DOHH2 (cell line): ENCODE measurements at regions not wholly inside any gene's neighbourhood (a gene's known extent, or its start where the extent isn't known, plus 50 kb on each side); places are given as distances from the start of the nearest gene placed in this dataset.
"Not testable (repeated sequence)": the region's sequence is repeated elsewhere in the genome, so short reads cannot be mapped to it uniquely, and the experiment has no call there.

ENCODE experiments used
- H3F3A ChIP-seq: fragments of 200-600 bp; sonication (generic), shearing (Covaris generic); 2 replicates; pipeline ENCODE4 v1.6.0; 2016; ENCODE audit warnings: antibody characterized with exemption, mild to moderate bottlenecking; ENCODE audit not compliant: control insufficient read depth, insufficient read depth
- H3K27ac ChIP-seq: fragments of 200-600 bp; sonication (generic); 2 replicates; pipeline ENCODE4 v1.5.1; 2014; ENCODE audit warnings: low read depth, mild to moderate bottlenecking, low read length, moderate library complexity
- H3K27me3 ChIP-seq: fragments of 200-600 bp; sonication (generic); 2 replicates; pipeline ENCODE4 v1.6.1; 2014; ENCODE audit warnings: mild to moderate bottlenecking, low read length, mixed read lengths; ENCODE audit not compliant: control insufficient read depth
- H3K36me3 ChIP-seq: fragments of 200-600 bp; sonication (generic); 2 replicates; pipeline ENCODE4 v1.6.1; 2014; ENCODE audit warnings: mild to moderate bottlenecking, low read length, moderate library complexity, mixed read lengths; ENCODE audit not compliant: control insufficient read depth
- H3K4me1 ChIP-seq: fragments of 200-600 bp; sonication (generic); 2 replicates; pipeline ENCODE4 v1.6.1; 2014; ENCODE audit warnings: mild to moderate bottlenecking, low read length, mixed read lengths; ENCODE audit not compliant: control insufficient read depth
- H3K4me2 ChIP-seq: fragments of 200-600 bp; sonication (generic); 2 replicates; pipeline ENCODE4 v1.6.0; 2014; ENCODE audit warnings: mild to moderate bottlenecking, low read length, moderate library complexity
- H3K4me3 ChIP-seq: fragments of 200-600 bp; sonication (generic); 2 replicates; pipeline ENCODE4 v1.5.1; 2014; ENCODE audit warnings: mild to moderate bottlenecking, low read length, mixed read lengths
- H3K79me2 ChIP-seq: fragments of 200-600 bp; sonication (generic); 2 replicates; pipeline ENCODE4 v1.6.1; 2014; ENCODE audit warnings: mild to moderate bottlenecking, low read length, mixed read lengths; ENCODE audit not compliant: control insufficient read depth
- H3K9me2 ChIP-seq: fragments of 200-600 bp; sonication (generic); replicated peaks from 2 replicates; pipeline ENCODE4 v1.6.1; 2014; ENCODE audit warnings: mild to moderate bottlenecking, low read length, mixed read lengths; ENCODE audit not compliant: control insufficient read depth
- H3K9me3 ChIP-seq: fragments of 200-600 bp; sonication (generic); 2 replicates; pipeline ENCODE4 v1.6.1; 2014; ENCODE audit warnings: antibody characterized with exemption, low read length, mixed read lengths; ENCODE audit not compliant: control insufficient read depth, insufficient read depth
- H4K20me1 ChIP-seq: fragments of 200-600 bp; sonication (generic); 2 replicates; pipeline ENCODE4 v1.6.0; 2014; ENCODE audit warnings: low read depth, mild to moderate bottlenecking, antibody characterized with exemption, low read length, moderate library complexity; ENCODE audit not compliant: control insufficient read depth, insufficient read depth

DNA sequence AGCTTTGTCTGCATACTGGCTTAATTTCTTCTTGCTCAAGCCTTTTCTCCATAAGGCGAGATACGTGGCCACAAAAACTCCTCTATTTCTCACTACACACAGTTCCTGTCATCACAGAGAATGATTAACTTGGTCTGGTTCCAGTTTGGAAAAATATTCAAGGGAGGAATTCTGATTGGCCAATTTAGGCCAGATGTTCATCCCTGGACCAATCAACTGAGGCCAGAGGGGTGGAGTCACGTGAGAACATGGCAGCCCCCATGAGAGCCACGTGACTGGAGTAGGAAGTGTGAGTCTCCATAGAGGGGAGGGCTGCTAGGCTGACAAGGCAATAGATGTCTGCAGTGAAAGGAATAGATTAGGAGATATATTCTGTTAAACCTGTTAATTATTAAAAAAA lies 200.0 kb downstream of the OTOP1 start:
- not testable (repeated sequence) for H3K27me3 ChIP-seq, H4K20me1 ChIP-seq, H3K4me2 ChIP-seq, H3K27ac ChIP-seq, H3K4me1 ChIP-seq, H3K4me3 ChIP-seq, H3K9me2 ChIP-seq, H3F3A ChIP-seq, H3K36me3 ChIP-seq, H3K79me2 ChIP-seq, H3K9me3 ChIP-seq

DNA sequence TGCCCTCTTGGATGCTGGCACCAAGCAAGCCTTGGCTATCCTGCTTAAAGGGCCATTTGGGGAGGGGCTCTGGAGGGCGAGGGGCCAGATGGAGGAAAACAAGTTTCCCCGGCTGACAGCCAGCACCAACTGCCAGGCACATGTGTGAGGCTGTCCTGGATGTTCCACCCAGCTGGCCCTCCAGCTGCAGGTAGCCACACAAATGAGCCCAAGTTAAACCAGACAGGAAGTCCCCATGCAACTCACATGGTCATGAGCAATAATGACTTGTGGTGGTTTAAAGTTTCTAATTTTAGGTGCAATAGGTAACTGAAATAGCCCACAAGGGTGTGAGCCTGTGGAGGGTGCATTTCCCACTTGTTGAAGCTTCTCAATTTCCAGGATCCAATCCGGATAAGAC lies 198.0 kb downstream of the OTOP1 start:
- not testable (repeated sequence) for H3K27ac ChIP-seq, H3K79me2 ChIP-seq, H3K9me2 ChIP-seq, H3K9me3 ChIP-seq, H3K36me3 ChIP-seq, H3K4me2 ChIP-seq, H3K4me1 ChIP-seq, H3F3A ChIP-seq, H3K27me3 ChIP-seq, H3K4me3 ChIP-seq, H4K20me1 ChIP-seq

DNA sequence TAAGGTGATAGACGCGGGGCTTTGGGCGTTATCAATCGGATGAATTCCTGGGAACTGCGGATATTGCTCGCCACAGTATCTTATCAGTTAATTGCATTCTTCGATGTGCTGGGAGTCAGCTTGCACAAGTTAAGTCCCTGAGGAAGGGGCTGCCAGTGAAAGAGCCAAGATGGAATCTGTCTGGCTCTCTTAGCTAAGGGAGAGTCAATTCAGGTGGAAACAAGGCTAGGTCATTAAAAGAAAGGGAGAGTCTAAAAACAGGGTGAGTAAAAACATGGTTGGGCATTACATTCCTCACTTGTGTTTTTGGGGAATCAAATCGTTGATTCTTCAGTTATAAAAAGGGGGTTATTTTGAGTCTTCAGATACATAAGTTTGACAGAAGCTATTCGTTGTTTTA lies 196.2 kb downstream of the OTOP1 start:
- not testable (repeated sequence) for H4K20me1 ChIP-seq, H3K27ac ChIP-seq, H3F3A ChIP-seq, H3K36me3 ChIP-seq, H3K4me3 ChIP-seq, H3K9me2 ChIP-seq, H3K4me1 ChIP-seq, H3K9me3 ChIP-seq, H3K79me2 ChIP-seq, H3K27me3 ChIP-seq, H3K4me2 ChIP-seq

DNA sequence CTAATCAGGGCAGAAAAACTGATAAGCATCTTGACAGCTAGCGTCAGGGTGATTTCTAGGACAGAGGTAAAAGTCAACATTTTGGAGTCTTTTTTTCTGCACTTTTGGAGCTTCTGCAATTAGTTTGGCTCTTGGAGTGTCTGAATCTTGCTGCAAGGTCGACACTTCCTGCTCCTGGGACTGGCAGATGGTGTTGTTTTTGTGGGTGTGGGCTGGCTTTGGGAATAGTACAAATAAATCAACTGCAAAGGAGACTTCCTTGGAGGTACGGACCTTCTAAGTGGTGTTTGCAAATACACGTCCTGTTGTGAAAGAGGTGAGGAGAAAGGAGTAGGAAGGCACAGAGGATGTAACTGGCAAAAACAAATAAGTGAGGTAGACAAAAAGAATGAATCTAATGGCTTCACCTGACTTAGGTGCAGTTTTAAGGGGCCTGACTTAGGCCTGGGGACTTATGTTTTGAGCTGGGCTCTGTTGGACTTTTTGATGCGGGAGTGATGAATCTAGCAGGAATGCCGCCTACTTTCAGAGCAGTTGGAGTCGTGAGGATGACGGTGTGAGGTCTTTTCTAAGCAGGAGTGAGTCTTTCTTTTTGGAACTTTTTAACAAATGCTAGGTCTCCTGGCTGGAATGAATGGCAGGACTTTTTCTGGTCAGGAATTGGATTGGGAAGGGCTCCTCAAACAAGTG lies 195.1 kb downstream of the OTOP1 start:
- H3K27me3 ChIP-seq, H3K4me3 ChIP-seq, H3K4me1 ChIP-seq, H3K4me2 ChIP-seq, H3K9me2 ChIP-seq, H3K27ac ChIP-seq, H3K79me2 ChIP-seq, H3F3A ChIP-seq, H4K20me1 ChIP-seq, H3K9me3 ChIP-seq, H3K36me3 ChIP-seq: not testable (repeated sequence)

DNA sequence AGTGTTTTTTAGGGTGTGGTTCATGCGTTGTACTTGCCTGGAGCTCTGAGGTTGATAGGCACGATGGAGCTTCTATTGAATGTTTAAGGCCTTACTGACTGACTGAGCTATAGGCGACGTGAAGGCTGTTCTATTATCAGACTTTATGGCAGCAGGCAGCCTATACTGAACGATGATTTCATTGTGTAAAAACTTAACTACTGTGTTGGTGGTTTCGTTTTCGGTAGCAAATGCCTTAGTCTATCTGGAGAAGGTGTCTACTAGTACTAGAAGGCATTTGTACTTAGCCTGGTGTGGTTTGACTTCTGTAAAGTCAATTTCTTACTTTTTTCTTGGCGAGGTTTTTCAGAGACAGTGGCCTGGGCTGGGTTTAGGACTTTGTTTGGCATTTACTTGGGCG lies 194.4 kb downstream of the OTOP1 start:
- not testable (repeated sequence) for H3K4me3 ChIP-seq, H3K79me2 ChIP-seq, H3K9me2 ChIP-seq, H3K27me3 ChIP-seq, H3K27ac ChIP-seq, H3F3A ChIP-seq, H4K20me1 ChIP-seq, H3K36me3 ChIP-seq, H3K4me2 ChIP-seq, H3K9me3 ChIP-seq, H3K4me1 ChIP-seq

DNA sequence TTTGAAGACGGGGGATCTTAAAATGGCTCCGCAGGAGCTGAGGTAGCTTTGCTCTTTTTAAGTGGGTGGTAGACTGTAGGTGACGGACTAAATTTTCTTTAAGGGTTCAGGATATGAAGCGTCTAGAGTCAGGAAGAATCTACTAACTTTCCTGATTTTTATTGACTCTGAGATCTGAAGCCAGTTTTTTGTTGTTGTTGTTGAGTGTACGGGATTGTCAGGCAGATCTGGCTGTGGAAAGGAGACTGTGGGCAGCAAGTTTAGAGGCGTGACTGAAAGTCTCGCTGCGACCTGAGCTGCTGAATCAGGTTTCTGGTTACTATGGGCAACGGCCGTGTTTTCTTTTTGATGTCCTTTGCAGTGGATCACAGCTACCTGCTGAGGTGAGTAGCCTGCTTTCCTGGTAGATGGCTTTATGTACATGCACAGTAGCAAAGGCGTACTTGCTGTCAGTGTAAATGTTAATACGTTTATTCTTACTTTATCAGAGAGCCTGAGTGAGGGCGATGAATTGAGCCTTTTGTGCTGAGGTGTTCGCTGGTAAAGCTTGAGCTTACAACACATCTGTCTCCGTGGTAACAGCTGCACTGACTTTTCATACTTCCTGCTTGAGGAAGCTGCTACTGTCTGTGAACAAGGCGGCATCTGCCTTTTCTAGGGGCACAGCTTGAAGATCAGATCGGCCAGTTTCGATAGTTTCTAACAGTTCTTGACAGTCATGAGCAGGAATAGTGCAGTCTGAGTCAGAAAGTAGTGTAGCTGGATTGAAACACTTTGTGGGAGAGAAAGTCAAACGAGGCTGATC lies 193.7 kb downstream of the OTOP1 start:
- not testable (repeated sequence) for H3K4me1 ChIP-seq, H3K9me3 ChIP-seq, H3K4me2 ChIP-seq, H3K27ac ChIP-seq, H3K79me2 ChIP-seq, H3K27me3 ChIP-seq, H3F3A ChIP-seq, H3K9me2 ChIP-seq, H3K4me3 ChIP-seq, H3K36me3 ChIP-seq, H4K20me1 ChIP-seq

DNA sequence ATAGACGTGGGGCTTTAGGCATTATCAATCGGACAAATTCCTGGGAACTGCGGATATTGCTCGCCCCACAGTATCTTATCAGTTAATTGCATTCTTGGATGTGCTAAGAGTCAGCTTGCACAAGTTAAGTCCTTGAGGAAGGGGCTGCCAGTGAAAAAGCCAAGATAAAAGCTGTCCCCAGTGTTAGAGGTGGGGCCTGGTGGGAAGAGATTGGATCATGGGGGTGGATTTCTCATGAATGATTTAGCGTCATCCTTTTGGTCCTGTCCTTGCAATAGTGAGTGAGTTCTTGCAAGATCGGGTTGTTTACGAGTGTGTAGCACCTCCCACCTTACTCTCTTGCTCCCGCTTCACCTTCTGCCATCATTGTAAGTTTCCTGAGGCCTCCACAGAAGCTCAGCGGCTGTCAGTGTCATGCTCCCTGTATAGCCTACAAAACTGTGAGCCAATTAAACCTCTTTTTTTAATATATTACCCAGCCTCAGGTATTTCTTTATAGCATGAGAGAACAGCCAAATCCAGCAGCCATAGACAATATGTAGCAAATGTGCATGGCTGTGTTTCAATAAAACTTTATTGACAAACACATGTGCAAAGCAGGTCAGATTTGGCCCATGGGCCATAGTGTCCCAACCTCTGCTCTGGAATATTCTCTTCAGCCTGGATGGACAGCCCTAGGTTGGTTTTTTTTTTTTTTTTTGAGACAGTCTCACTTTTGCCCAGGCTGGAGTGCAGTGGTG lies 189.2 kb downstream of the OTOP1 start:
- not testable (repeated sequence) for H3K4me1 ChIP-seq, H3K9me2 ChIP-seq, H4K20me1 ChIP-seq, H3K27ac ChIP-seq, H3K79me2 ChIP-seq, H3K36me3 ChIP-seq, H3K4me3 ChIP-seq, H3K27me3 ChIP-seq, H3K9me3 ChIP-seq, H3K4me2 ChIP-seq, H3F3A ChIP-seq

DNA sequence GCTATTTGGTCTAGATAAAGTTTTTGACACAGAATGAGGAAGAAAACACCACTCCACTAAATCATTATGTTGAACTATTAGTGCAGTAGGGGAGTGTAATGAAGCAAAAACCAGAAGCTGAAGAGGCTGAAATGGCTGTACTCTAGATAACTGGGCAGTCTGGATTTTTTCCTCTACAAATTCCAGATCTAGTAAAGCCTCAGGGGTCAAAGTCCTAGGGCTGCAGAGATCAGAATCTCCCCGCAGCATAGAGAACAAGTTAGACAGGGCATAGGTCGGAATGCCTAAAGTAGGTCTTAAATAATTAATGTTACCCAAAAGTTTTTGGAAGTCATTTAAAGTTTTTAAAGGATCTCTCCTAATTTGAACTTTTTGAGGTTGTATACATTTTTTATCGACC lies 180.9 kb downstream of the OTOP1 start:
- not testable (repeated sequence) for H3K79me2 ChIP-seq, H3K27ac ChIP-seq, H3K4me2 ChIP-seq, H3K9me2 ChIP-seq, H3K4me1 ChIP-seq, H4K20me1 ChIP-seq, H3K27me3 ChIP-seq, H3K9me3 ChIP-seq, H3K4me3 ChIP-seq, H3K36me3 ChIP-seq, H3F3A ChIP-seq
